ENCODE measurements at regions not wholly inside any gene's neighbourhood (a gene's known extent, or its start where the extent isn't known, plus 50 kb on each side); places are given as distances from the start of the nearest gene placed in this dataset.

DNA sequence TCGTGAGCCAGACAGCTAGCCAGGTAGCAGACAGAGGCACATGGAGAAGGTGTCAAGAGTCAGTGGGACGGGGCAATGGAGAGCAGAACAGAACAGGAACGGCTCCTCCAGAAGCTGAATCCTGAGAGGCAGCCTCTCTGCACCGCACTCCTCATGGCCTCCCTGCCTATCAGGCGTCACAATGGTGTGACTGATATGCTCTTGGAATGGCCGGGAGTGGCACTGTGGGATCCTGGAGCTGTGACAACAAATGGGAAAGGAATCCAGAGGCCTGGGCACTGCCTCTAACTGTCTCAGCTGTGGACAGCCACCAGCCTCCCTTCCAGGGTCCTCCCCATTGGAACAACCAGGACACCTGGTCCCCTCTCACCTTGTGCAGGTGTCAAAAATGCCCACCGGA, 89.1 kb upstream of the ID2 start:
- ATAC-seq: no peak
- CTCF ChIA-PET (ENCODE audit: low intra/inter-chr PET ratio): no interaction called here

DNA sequence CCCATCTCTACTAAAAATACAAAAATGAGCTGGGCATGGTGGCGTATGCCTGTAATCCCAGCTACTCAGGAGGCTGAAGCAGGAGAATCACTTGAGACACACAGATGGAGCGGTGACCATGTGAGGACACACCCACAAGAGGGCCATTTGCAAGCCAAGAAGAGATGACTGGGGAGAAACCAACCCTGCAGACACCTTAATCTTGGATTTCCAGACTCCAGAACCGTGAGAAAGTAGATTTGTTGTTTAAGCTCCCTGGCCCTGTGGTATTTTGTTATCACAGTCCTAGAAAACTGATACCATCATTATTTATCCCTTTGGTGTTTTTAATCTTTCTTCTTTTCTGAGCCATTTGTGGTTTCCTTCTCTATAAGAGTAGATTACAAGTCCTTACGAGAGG, 88.6 kb upstream of the ID2 start:
- H3K27me3 ChIP-seq (ENCODE audit: control insufficient read depth in 2 of 2, insufficient read depth in 2 of 2, low read length in 2 of 2): peaks cover 7 to 41% of the 10 kb centered on the region in 2 experiments; a peak in 4 of 5 replicates
- H3K4me2 ChIP-seq (ENCODE audit: insufficient read depth, low read length): no peak overlapping the region
- WGBS (ENCODE audit: insufficient coverage, low coverage, missing lambda C conversion rate): 13% methylated on average over 4 of the region's 4 CpGs
- H3K9me3 ChIP-seq (replicated peaks; ENCODE audit: control insufficient read depth, insufficient read depth, low read depth, low read length): no peaks in the 10 kb centered on the region
- H3K4me3 ChIP-seq: no peak overlapping the region
- no peak overlapping the region for H3K9ac ChIP-seq (ENCODE audit: insufficient read depth in 1 of 2, low read depth in 2 of 2, low read length in 2 of 2)
- POLR2A ChIA-PET: interaction anchor here (0.6 to 4.6 kb wide), 2 partner anchors 11 to 89 kb away, joined by 3 to 33 read pairs; partner anchors contain the start of gene ID2
- no peaks in the 10 kb centered on the region for H4K20me1 ChIP-seq (replicated peaks; ENCODE audit: control insufficient read depth, insufficient read depth, low read length)
- H3K79me2 ChIP-seq (ENCODE audit: control insufficient read depth, insufficient read depth, low read length): no peaks in the 10 kb centered on the region
- in situ Hi-C loops (cut with MboI) (no loop called here), intact Hi-C loops (cut with micrococcal nuclease) (no loop called here)
- BruUV-seq (replicated peaks): no TSS peak
- H3K4me1 ChIP-seq (replicated peaks in 1 of 2; ENCODE audit: control insufficient read depth in 2 of 2, insufficient read depth in 2 of 2, low read length in 2 of 2): peaks cover 6 to 22% of the 10 kb centered on the region in 2 experiments
- H3K27ac ChIP-seq (ENCODE audit: extremely low read depth, low read depth, low read length): no peak overlapping the region
- peak; percentile 26 for FAIRE-seq
- peak in 1 of 4 experiments; percentile 40 for DNase-seq (ENCODE audit: extremely low read depth in 1 of 4, low spot score in 3 of 4)
- no peaks in the 10 kb centered on the region for H3K36me3 ChIP-seq (ENCODE audit: control insufficient read depth, insufficient read depth, low read length)
- peak; percentile 55 for ATAC-seq
- H3K9me1 ChIP-seq (ENCODE audit: control insufficient read depth, insufficient read depth, low read length): no peaks in the 10 kb centered on the region
- no peak overlapping the region for H2AFZ ChIP-seq (ENCODE audit: low read depth, low read length)
- CTCF ChIA-PET (ENCODE audit: low intra/inter-chr PET ratio): no interaction called here
- TF ChIP-seq CBFA2T3 (IDR thresholded peaks at IDR 0.05): peak; percentile 66
- peak; percentile 73 for TF ChIP-seq ARID1B (IDR thresholded peaks at IDR 0.05)
- TF ChIP-seq CCNT2 (IDR thresholded peaks at IDR 0.05; ENCODE audit: borderline replicate concordance, extremely low read depth, insufficient read length, low read depth, low read length): peak; percentile 62
- TF ChIP-seq FOXJ2 (tag; IDR thresholded peaks at IDR 0.05): 0 out of 2 replicates have a peak, but pooled peaks have one; percentile 66
- TF ChIP-seq THRAP3 (IDR thresholded peaks at IDR 0.05; ENCODE audit: borderline replicate concordance): no peak
- TF ChIP-seq, protein P1, sequence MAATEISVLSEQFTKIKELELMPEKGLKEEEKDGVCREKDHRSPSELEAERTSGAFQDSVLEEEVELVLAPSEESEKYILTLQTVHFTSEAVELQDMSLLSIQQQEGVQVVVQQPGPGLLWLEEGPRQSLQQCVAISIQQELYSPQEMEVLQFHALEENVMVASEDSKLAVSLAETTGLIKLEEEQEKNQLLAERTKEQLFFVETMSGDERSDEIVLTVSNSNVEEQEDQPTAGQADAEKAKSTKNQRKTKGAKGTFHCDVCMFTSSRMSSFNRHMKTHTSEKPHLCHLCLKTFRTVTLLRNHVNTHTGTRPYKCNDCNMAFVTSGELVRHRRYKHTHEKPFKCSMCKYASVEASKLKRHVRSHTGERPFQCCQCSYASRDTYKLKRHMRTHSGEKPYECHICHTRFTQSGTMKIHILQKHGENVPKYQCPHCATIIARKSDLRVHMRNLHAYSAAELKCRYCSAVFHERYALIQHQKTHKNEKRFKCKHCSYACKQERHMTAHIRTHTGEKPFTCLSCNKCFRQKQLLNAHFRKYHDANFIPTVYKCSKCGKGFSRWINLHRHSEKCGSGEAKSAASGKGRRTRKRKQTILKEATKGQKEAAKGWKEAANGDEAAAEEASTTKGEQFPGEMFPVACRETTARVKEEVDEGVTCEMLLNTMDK (IDR thresholded peaks at IDR 0.05; ENCODE audit: borderline replicate concordance, insufficient read depth, low read depth, low read length, poor library complexity, severe bottlenecking): no peak
- no peak for TF ChIP-seq PHB (CRISPR knock-in tag; IDR thresholded peaks at IDR 0.05)
- no peak for TF ChIP-seq KDM4B (IDR thresholded peaks at IDR 0.05; ENCODE audit: borderline replicate concordance in 2 of 2, low read depth in 1 of 2)
- TF ChIP-seq DPF2 (IDR thresholded peaks at IDR 0.05): peak; percentile 17; the same call in 1 of the 2 replicates
- TF ChIP-seq RCOR1 (IDR thresholded peaks at IDR 0.05; ENCODE audit: borderline replicate concordance in 1 of 2, low read depth in 2 of 2, low read length in 2 of 2): peak in 1 of 2 experiments; percentile 54; a peak in 1 of 4 replicates

More for the DNA sequence above, 89.1 kb upstream of the ID2 start:
- Histone ChIP-seq H3K79me2 (ENCODE audit: control insufficient read depth, insufficient read depth, low read length) (no peaks in the 10 kb centered on the region), H3K4me3 (no peak overlapping the region), H4K20me1 (replicated peaks; ENCODE audit: control insufficient read depth, insufficient read depth, low read length) (no peaks in the 10 kb centered on the region), H3K9ac (ENCODE audit: insufficient read depth in 1 of 2, low read depth in 2 of 2, low read length in 2 of 2) (no peak overlapping the region), H3K4me1 (replicated peaks in 1 of 2; ENCODE audit: control insufficient read depth in 2 of 2, insufficient read depth in 2 of 2, low read length in 2 of 2) (peaks cover 6 to 18% of the 10 kb centered on the region in 2 experiments), H3K4me2 (ENCODE audit: insufficient read depth, low read length) (no peak overlapping the region), H3K27ac (ENCODE audit: extremely low read depth, low read depth, low read length) (no peak overlapping the region), H3K9me3 (replicated peaks; ENCODE audit: control insufficient read depth, insufficient read depth, low read depth, low read length) (no peaks in the 10 kb centered on the region), H3K9me1 (ENCODE audit: control insufficient read depth, insufficient read depth, low read length) (no peaks in the 10 kb centered on the region), H2AFZ (ENCODE audit: low read depth, low read length) (peak overlapping the region; percentile 48; the same call in 1 of the 2 replicates), H3K27me3 (ENCODE audit: control insufficient read depth in 2 of 2, insufficient read depth in 2 of 2, low read length in 2 of 2) (peaks cover 9 to 46% of the 10 kb centered on the region in 2 experiments; a peak in 4 of 5 replicates), H3K36me3 (ENCODE audit: control insufficient read depth, insufficient read depth, low read length) (no peaks in the 10 kb centered on the region)
- WGBS (ENCODE audit: insufficient coverage, low coverage, missing lambda C conversion rate): 13% methylated on average over 7 of the region's 7 CpGs
- POLR2A ChIA-PET: interaction anchor here (0.6 to 4.6 kb wide), 3 partner anchors 10 to 867 kb away, joined by 3 to 33 read pairs (median 3); partner anchors contain the start of gene ID2
- TF ChIP-seq L3MBTL2 (IDR thresholded peaks at IDR 0.05): peak; percentile 44; the same call in 1 of the 2 replicates
- TF ChIP-seq, protein P2, sequence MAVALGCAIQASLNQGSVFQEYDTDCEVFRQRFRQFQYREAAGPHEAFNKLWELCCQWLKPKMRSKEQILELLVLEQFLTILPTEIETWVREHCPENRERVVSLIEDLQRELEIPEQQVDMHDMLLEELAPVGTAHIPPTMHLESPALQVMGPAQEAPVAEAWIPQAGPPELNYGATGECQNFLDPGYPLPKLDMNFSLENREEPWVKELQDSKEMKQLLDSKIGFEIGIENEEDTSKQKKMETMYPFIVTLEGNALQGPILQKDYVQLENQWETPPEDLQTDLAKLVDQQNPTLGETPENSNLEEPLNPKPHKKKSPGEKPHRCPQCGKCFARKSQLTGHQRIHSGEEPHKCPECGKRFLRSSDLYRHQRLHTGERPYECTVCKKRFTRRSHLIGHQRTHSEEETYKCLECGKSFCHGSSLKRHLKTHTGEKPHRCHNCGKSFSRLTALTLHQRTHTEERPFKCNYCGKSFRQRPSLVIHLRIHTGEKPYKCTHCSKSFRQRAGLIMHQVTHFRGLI (CRISPR knock-in tag; IDR thresholded peaks at IDR 0.05): no peak
- TF ChIP-seq FOXM1 (IDR thresholded peaks at IDR 0.05; ENCODE audit: low read depth): no peak
- 0 out of 2 replicates have a peak, but pooled peaks have one; percentile 33 for TF ChIP-seq FOXM1 (CRISPR knock-in tag; IDR thresholded peaks at IDR 0.05; ENCODE audit: low read depth)
- intact Hi-C loops (cut with micrococcal nuclease) (no loop called here), in situ Hi-C loops (cut with MboI) (no loop called here)
- BruUV-seq (replicated peaks): no TSS peak
- FAIRE-seq (no peak), DNase-seq (ENCODE audit: extremely low read depth in 1 of 4, low spot score in 3 of 4) (no peak)

Measured in K562 (cell line).